HG03521 (cell line): ENCODE measurements at regions not wholly inside any gene's neighbourhood (a gene's known extent, or its start where the extent isn't known, plus 50 kb on each side); places are given as distances from the start of the nearest gene placed in this dataset.

Experiments
- ATAC-seq: cut with Tn5 transposase; IDR thresholded peaks from one replicate; pipeline ENCODE4 v1.9.1; 2021; ENCODE audit warnings: mild to moderate bottlenecking, moderate library complexity; ENCODE audit not compliant: unreplicated experiment

GRCh38 chr4:171202908-171203307 is 610.3 kb upstream of the GALNTL6 start:
- no peak for ATAC-seq

DNA sequence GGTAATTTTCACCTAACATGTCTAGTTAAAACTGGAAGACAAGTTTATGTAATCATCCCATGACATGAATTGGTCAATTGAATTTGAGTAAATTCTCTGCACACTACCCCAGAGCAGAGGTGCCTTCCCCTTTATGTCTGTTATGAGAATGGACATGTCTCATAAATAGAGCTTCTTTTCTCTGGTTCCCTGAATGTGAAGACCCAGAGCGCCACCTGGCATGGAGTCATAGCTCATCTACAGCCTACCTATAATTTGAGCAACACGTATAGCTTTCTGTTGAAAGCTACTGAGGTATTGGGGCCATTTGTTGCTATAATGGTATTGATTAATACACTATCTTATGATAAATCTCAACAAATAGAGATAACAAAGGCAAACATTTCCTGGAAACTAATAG is 626.5 kb upstream of the GALNTL6 start:
- no peak for ATAC-seq

GRCh38 chr4:171181090-171181489 is 632.1 kb upstream of the GALNTL6 start:
- no peak for ATAC-seq

DNA sequence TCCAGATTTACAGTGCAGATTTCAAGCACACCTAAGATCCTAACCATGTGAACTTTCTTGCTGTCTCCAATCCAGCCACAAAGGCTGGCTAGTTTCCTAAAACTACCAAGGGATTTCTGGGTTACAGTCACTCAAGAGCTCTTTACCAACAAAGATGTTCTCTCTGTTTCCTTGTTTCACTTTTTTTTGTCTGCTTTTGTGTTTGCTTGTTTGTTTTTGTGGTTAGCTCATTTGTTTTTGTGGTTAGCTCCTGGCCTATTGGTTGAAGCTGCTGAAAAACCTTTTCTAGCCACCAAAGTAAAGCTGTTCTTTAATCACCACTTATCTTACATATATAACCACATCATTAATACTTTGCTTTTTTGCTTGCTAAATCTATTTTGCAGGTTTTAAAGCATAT is 642.5 kb upstream of the GALNTL6 start:
- ATAC-seq, result no peak

- no peak for ATAC-seq
Measured at GRCh38 chr4:171169396-171169795, 643.8 kb upstream of the GALNTL6 start.

DNA sequence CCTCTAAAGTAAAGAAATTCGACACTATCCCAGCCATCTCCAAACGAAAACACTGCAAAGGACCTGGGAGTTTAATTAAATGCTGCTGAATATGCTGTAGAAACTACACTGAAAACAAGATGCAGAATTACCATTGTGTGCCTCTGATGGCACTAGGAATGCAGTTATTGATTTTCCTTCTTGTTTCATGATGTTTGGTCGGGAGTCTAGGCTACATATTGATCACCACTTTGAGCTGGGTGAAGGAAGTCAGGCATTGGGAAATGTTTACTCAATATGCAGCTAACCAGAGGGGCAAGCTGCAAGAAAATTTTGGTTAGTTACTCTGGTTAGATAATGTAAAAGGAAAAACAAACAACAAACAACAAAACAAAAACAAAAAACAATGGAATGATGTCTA is 650.7 kb upstream of the GALNTL6 start:
- no peak for ATAC-seq

GRCh38 chr4:171157462-171158082 is 655.6 kb upstream of the GALNTL6 start:
- no peak for ATAC-seq

- ATAC-seq, result no peak
Measured at GRCh38 chr4:171142639-171143038, 670.6 kb upstream of the GALNTL6 start.

DNA sequence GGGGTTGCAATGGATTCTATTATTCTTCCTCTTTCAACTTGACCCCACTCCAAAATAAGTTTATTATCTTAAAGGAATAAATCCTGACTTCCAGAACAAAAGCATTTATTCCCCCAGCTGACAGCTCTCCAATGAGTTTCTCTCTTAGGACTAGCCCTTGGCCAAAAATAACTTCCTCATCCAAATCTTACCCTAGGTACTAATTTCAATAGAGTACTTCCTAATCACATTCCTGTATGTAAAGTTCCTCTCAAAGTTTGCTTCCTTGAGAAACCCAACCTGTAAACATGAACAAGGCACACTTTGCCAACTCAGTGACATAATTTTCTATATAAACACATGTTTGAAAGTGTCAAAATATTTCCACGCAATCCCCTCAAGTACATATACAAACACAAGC is 671.2 kb upstream of the GALNTL6 start:
- no peak for ATAC-seq

DNA sequence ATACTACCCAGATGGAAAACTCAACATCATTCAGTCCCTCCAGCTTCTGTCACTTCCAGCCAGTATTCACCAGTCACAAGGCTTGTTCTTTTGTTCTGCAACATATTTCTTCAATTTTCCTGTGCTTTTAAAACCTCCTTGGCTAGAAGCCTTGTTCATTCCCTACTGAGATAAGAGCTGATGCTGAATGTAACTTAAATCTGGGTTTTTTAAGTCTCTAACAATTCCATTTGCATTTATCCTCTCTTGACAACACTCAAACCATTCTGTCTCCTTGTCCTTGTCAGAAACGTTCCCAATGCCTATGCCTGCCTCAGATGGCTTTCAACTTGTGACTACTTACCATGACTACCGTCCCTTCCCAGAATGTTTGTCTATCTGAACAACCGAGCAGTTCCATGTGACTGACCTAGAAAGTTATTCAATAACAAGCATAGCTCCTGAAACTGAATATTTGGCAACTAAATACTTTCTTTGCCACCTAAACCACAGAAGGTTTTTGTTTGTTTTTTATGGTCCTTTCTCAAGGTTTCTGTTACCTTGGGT is 682.9 kb upstream of the GALNTL6 start:
- ATAC-seq, result no peak

DNA sequence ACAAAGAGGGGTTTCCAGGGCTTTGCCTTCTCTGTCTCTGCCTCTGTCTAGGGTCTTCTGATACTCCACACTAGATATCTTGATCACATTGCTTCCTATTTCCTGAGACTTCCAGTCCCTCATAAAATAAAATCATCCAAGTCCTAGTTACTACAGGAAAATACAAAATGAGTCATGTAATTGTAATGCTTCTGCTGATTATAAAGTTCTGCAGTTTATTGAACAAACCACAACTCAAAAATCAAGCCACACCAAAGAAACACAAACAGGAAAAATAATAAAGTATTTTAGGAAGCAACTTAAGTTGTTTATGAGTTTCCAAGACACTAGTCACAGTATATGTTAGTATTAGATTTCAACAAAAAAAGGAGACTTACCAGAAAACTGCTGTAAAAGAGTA is 695.1 kb upstream of the GALNTL6 start:
- no peak for ATAC-seq

DNA sequence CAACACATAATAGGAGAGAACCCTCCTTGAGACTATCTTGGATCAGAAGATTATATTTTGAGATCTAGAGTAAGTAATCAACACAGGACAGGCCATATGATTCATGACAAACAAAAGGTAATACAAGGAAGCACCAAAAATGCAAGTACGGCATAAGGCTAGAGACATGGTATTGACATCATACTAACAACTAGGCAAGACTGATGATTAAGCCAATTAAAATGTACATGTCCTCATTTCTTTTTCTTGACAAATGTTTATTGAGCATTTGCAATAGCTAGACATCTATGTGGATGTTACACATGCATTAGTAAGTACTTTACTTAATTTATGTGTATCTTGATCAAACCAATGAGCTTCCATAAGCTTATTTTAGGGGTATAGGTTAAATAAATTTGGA is 695.7 kb upstream of the GALNTL6 start:
- ATAC-seq, result no peak

DNA sequence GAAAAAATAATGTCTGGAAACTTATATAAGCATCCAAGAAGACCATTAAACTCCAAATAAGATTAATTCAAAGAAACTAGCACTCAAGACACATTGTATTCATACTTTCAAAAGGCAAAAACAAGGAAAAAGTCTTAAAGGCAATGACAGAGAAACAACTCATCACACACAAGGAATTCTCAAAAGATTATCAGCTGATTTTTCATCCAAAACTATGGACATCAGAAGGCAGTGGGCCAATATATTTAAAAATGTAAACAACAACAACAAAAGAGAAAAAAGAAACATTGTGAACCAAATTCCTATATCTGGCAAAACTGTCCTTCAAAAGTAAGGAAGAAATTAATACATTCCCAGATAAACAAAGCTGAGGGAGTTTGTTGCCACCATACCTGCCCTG is 711.4 kb upstream of the GALNTL6 start:
- ATAC-seq, result no peak

DNA sequence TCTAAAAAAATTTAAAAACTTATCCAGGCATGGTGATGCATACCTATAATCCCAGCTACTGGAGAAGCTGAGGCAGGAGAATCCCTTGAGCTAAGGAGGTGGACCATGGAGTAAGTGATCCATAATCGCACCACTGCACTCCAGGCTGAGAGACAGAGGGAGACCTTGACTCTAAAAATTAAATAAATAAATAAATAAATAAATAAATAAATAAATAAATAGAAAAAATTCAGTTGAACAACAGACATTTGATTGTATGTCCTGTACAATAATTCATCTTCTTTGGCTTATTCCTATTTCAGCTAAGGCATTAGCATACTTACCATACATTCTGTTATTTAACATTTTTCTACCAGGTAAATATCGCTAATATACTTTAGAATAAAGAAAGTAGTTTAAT is 726.1 kb upstream of the GALNTL6 start:
- ATAC-seq, result no peak

DNA sequence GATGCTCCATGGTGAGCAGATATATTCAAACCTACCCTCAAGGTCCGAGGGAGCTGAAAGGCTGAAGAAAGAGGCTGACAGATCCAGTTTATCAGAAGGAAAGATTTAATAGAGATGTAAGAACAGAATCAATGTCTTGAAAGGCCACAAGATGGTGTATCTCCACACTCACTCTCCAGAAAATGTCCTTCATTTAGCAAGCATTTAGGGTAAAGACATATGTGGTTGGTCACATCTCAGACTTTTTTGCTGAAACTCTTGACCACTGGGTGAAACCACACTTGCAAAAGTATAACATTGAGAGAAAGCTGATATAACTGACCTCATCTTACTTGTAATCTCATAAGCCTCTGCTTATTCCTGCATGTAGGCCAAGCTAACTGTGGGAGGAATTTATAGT is 745.8 kb upstream of the GALNTL6 start:
- ATAC-seq, result no peak

GRCh38 chr4:171049380-171049779 is 763.8 kb upstream of the GALNTL6 start:
- ATAC-seq, result no peak

DNA sequence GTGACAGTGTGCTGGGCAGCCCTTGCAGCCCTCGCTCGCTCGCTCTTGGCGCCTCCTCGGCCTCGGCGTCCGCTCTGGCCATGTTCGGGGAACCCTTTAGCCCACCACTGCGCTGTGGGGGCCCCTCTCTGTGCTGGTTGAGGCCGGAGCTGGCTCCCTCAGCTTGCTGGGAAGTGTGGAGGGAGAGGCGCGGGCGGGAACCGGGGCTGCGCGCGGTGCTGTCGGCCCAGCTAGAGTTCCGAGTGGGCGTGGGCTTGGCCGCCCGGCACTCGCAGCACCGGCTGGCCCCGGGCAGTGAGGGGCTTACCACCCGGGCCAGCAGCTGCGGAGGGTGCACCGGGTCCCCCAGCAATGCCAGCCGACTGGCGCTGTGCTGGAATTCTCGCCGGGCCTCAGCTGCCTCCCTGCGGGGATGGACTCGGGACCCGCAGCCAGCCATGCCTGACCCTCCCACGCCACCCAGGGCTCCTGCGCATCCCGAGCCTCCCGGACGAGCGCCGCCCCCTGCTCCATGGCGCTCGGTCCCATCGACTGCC is 770.1 kb upstream of the GALNTL6 start:
- no peak for ATAC-seq

- ATAC-seq, result no peak
Measured at GRCh38 chr4:171035909-171036308, 777.3 kb upstream of the GALNTL6 start.

- no peak for ATAC-seq
Measured at GRCh38 chr4:171031338-171031737, 781.9 kb upstream of the GALNTL6 start.

- no peak for ATAC-seq
Measured at GRCh38 chr4:171025776-171026175, 787.4 kb upstream of the GALNTL6 start.

- no peak for ATAC-seq
Measured at GRCh38 chr4:171025343-171025742, 787.9 kb upstream of the GALNTL6 start.

- no peak for ATAC-seq
Measured at GRCh38 chr4:171024720-171025303, 788.4 kb upstream of the GALNTL6 start.

GRCh38 chr4:171022824-171023230 is 790.4 kb upstream of the GALNTL6 start:
- ATAC-seq, result no peak
